GM12865 (cell line): ENCODE measurements at regions not wholly inside any gene's neighbourhood (a gene's known extent, or its start where the extent isn't known, plus 50 kb on each side); places are given as distances from the start of the nearest gene placed in this dataset.

Experiments
- DNase-seq: peaks from one replicate; pipeline ENCODE4 v3.0.0; 2010; ENCODE audit warnings: low read depth
- H3K4me3 ChIP-seq: 2 replicates; pipeline ENCODE4 v1.5.1; 2011; ENCODE audit warnings: mild to moderate bottlenecking, low read depth, low read length, control low read depth
- TF ChIP-seq, protein P1 (sequence below): IDR thresholded peaks from 2 replicates; pipeline ENCODE4 v1.5.1; 2011; ENCODE audit warnings: low read length, control low read depth, low read depth, inconsistent platforms; ENCODE audit not compliant: insufficient read depth; ENCODE audit errors: missing control alignments

DNA sequence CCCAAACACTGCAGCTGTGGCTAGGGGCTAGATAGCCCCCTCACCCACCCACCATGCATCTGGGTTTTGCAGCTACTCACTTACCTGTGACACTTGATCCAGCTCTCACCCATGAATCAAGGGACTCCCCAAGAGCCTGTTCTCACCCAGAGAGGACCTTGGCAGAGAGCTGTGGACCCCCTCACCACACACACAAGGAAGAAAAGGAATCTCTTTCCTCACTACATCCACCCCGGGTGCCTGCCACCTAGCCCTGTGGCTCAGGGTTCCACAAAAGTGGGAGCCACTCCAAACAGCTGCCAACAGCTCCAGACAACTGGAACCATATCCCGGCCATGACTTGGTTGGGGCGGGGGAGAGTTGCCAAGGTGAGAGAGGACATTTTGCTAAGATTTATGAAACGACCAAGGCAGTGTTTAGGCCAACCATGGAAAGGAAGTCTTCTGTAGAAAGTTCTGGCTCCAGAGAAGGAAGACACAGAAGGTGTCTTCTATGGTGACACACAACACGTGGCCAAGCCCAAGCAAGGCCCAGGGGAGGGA is 522.1 kb upstream of the RAB6C start:
- H3K4me3 ChIP-seq = no peak overlapping the region
- TF ChIP-seq, protein P1, sequence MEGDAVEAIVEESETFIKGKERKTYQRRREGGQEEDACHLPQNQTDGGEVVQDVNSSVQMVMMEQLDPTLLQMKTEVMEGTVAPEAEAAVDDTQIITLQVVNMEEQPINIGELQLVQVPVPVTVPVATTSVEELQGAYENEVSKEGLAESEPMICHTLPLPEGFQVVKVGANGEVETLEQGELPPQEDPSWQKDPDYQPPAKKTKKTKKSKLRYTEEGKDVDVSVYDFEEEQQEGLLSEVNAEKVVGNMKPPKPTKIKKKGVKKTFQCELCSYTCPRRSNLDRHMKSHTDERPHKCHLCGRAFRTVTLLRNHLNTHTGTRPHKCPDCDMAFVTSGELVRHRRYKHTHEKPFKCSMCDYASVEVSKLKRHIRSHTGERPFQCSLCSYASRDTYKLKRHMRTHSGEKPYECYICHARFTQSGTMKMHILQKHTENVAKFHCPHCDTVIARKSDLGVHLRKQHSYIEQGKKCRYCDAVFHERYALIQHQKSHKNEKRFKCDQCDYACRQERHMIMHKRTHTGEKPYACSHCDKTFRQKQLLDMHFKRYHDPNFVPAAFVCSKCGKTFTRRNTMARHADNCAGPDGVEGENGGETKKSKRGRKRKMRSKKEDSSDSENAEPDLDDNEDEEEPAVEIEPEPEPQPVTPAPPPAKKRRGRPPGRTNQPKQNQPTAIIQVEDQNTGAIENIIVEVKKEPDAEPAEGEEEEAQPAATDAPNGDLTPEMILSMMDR = no peak
- no peak for DNase-seq

DNA sequence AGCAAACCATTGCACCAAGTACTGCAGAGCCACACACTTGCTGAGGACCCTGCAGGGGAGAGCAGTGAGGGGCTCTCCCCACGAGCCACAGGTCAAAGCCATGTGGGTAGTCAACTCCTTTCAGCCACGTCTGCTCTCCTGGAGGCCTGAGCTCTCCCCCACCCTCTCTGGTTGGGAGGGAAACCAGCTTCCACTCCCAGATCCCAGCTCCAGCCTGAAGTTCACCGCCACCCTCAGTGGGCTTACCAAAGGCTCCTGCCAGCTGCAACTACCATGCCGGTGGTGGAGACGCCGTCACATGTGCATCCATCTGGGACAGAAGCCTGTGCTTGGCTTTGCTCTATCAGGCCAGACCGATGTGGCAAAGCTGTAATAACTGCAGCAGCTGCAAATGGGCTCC is 521.5 kb upstream of the RAB6C start:
- H3K4me3 ChIP-seq = no peak overlapping the region
- DNase-seq = no peak
- TF ChIP-seq, protein P1 = no peak

DNA sequence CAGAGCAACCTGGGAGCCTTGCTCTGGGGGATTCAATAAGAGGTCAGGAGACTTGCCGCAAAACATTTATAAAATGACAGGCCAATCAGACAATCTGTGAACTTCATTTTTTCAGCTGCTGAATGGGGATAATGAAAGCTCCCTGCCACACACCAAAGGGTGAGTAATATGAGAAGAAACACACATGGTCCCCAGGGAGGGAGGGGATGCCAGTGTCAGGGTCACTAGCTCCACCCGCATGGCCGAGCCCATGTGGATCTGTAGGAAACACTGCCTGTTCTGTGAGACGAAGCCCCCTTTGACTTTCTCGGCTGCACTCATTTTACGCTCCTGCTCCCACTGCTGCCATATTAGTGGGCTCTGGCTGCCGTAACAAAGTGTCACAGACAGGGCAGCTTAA is 521.0 kb upstream of the RAB6C start:
- DNase-seq = no peak
- TF ChIP-seq, protein P1 = no peak
- no peak overlapping the region for H3K4me3 ChIP-seq

DNA sequence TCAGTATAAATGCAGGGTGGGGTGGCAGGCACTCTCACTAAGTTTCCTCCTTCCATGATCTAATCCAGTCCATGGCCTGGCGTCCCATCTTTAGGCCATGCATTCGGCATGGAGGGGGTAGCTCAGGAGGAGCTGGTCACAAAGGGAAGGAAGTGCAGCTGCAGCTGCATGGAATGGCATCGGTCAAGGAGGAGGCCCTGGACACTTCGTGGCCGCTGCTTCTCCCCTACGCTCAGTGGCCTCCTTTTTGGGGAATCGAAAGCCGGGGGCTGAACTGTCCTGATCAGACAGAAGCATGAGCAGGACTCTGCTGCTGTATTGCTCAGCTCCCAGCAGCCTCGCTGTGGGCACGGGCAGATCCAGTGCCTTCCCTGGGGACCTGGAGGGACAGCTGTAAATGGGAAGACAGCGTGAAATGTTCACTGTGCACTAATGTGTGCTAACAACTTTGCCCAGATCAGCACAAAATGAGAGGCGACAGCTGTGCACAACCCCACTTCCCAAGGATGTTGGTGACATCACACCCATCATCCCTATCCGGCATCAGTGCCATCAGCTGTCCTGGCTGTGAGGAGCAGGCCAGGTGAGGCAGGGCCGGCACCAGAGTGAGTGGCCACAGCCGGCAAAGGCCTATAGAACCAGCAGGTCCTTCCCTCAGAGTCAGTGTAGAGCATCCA is 520.1 kb upstream of the RAB6C start:
- TF ChIP-seq, protein P1 = no peak
- no peak for DNase-seq
- H3K4me3 ChIP-seq = no peak overlapping the region

DNA sequence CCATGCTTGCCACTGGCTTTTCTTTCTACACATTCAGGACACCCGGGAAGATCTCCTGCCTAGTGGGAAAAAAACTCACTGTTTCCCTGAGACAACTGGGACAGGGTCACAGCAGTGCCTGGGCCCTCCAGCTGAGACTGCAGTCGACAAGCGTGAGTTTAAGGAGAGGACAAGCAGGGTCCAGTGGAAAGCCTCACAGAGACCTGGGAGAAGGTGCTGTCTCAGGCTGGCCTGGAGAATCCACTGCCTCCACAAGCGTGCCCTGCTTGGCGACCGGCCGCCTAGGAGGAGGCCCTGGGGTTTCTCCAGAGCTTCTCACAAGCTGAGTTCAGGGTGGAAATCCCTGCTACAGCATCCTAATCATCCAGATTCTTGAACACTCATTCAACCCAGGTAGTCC is 519.6 kb upstream of the RAB6C start:
- TF ChIP-seq, protein P1 = no peak
- DNase-seq = no peak

DNA sequence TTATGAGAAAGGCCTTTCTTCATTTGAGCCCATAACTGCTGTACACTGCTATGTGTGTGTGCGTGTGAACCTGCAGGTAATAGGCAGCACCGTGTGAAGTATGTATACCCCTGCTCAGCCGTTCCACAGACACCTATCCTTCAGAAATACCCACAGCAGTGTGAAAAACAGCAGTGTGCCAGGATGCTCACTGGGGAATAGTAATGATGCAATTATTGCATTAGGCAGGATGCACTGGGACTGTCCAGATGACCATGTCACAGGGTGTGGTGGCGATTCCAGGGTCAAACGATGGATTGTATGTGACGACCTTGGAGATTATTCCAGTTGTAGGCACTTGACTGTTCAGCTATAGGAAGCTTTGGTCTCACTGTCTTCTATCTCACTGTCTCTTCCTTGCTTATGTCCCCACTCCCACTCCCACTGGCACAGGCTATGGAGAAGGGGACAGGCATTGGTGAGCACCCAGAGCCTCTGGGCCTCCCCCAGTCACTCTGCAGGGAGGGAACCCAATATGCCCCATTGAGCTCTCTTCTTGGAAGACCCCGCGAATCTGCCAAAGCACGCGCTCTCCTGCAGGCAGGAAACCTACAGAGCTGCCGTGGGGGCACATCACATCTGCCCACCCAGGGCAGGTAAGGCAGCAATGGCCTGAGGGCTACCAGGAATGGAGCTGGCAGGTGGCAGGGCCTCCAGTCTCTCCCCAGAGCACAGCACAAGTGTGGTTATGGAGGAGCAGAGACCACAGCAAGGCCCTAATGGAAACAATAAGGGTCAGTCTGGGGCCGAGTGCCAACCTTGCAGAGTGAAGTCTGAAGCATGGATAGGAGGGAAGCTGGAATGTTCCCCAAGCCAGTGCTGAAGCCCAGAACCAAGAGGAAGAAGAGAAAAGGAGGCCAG is 518.9 kb upstream of the RAB6C start:
- TF ChIP-seq, protein P1 = no peak
- no peak overlapping the region for H3K4me3 ChIP-seq

More for the DNA sequence above, 519.6 kb upstream of the RAB6C start:
- no peak overlapping the region for H3K4me3 ChIP-seq

More for the DNA sequence above, 518.9 kb upstream of the RAB6C start:
- no peak for DNase-seq
